ENCODE measurements at regions not wholly inside any gene's neighbourhood (a gene's known extent, or its start where the extent isn't known, plus 50 kb on each side); places are given as distances from the start of the nearest gene placed in this dataset.

DNA sequence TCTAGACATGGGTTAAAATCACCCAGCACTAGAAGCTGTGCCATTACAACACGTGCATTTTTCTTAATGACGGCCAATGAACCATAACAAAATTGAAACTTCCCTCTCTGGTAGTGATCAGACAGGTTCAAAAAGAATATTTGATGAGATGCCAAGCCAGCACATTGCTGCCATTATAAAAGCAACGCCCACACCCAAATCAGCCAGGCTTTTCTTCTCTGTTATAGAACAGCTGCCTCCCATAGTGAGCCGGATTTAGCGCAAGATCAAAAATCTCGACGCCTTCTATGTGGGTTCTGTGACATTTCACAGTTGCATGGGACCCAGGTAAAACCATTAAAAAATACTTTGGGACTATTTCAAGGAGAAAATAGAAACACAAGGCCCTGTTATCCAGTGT, 1158.0 kb downstream of the EFNB2 start:
- Histone ChIP-seq H3K4me3 (ENCODE audit: insufficient read depth, low read depth, low read length) (no peak overlapping the region), H3K27ac (ENCODE audit: insufficient read depth, low read length) (no peak overlapping the region)
- dilution Hi-C loops (cut with HindIII; ENCODE audit: low sequenced_read_pairs, unreplicated experiment), result no loop called here

More for the DNA sequence above, 1158.0 kb downstream of the EFNB2 start:
- Histone ChIP-seq H2BK15ac (ENCODE audit: low read depth, low read length) (no peak overlapping the region), H3K56ac (ENCODE audit: extremely low read depth, insufficient read depth, low read length) (no peak overlapping the region), H3K18ac (ENCODE audit: low read depth, low read length) (no peak overlapping the region), H4K8ac (ENCODE audit: low read depth in 2 of 2, low read length in 2 of 2) (no peak overlapping the region), H3K9me3 (ENCODE audit: control insufficient read depth, insufficient read depth, low read length) (no peaks in the 10 kb centered on the region), H3K9ac (ENCODE audit: low read depth, low read length) (no peak overlapping the region), H2AK9ac (replicated peaks; ENCODE audit: low read depth, low read length, poor library complexity) (no peak overlapping the region), H3K4ac (ENCODE audit: low read depth, low read length) (no peak overlapping the region), H2BK20ac (ENCODE audit: low read depth, low read length) (no peak overlapping the region), H2BK120ac (ENCODE audit: low read depth, low read length) (no peak overlapping the region), H3K23ac (ENCODE audit: low read depth, low read length) (no peak overlapping the region), H4K91ac (ENCODE audit: insufficient read depth, low read depth, low read length) (no peak overlapping the region), H3K4me2 (ENCODE audit: low read depth, low read length) (no peak overlapping the region), H4K20me1 (ENCODE audit: insufficient read depth, low read length) (no peaks in the 10 kb centered on the region), H3K14ac (replicated peaks; ENCODE audit: low read depth, low read length) (no peak overlapping the region), H3K27me3 (ENCODE audit: control insufficient read depth, insufficient read depth, low read length) (no peaks in the 10 kb centered on the region), H2BK5ac (ENCODE audit: low read depth, low read length, poor library complexity, severe bottlenecking) (no peak overlapping the region), H3K4me1 (ENCODE audit: control insufficient read depth, insufficient read depth, low read length) (no peaks in the 10 kb centered on the region), H4K5ac (ENCODE audit: low read depth, low read length) (no peak overlapping the region), H3K36me3 (ENCODE audit: control insufficient read depth, insufficient read depth, low read length) (no peaks in the 10 kb centered on the region), H3K9me1 (ENCODE audit: insufficient read depth, low read length) (no peaks in the 10 kb centered on the region), H2AFZ (replicated peaks; ENCODE audit: low read length, poor library complexity) (no peak overlapping the region), H2AK5ac (ENCODE audit: low read depth, low read length) (no peak overlapping the region), H3K79me1 (ENCODE audit: low read depth in 1 of 2, low read length in 2 of 2) (no peaks in the 10 kb centered on the region)
- ChIA-PET POLR2A (ENCODE audit: unreplicated experiment) (no interaction called here), CTCF (interaction anchor here (0.7 kb wide), 1 partner anchor 33 kb away, joined by 3 read pairs; no protein-coding TSS in a partner anchor)
- DNase-seq, result no peak
- in situ Hi-C loops (cut with MboI; ENCODE audit: low sequenced_read_pairs), result no loop called here
- no CpG with 5 or more reads among the region's 7 CpGs for WGBS, 2 experiments (ENCODE audit: extremely low coverage in 2 of 2, insufficient read length in 1 of 2)
- intact Hi-C loops (cut with micrococcal nuclease), result no loop called here
- no TSS peak for BruUV-seq (replicated peaks)
- ATAC-seq (ENCODE audit: low read depth), result no peak
- TF ChIP-seq RCOR1 (IDR thresholded peaks at IDR 0.05; ENCODE audit: insufficient replicate concordance, low read length), result no peak

All from IMR-90 (cell line).